NCI-H524 (cell line): ENCODE measurements at regions not wholly inside any gene's neighbourhood (a gene's known extent, or its start where the extent isn't known, plus 50 kb on each side); places are given as distances from the start of the nearest gene placed in this dataset.

Source experiments
- DNase-seq, 2 experiments: peaks; one replicate each; lab custom pipeline; 2025; lab: John Stamatoyannopoulos, UW

DNA sequence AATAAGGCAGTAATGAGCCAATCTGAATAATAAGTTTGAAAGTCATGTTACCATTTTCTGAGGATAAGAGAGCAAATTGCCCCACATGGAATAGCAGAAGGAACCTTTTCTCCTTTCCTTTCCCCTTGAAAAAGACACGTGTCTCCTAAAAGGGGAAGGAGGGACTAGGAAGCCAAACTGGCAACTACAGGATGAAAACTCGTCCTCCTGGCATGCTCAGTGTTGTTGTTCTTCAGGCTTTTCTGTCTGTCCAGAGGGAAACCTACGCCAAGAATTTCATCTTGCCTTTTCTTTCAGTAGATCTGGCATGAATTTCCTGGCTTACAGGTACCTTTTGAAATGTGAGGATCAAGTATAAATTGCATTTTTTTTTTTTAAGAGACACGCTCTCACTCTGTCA, 355.9 kb upstream of the TLE4 start:
- no peak for DNase-seq

DNA sequence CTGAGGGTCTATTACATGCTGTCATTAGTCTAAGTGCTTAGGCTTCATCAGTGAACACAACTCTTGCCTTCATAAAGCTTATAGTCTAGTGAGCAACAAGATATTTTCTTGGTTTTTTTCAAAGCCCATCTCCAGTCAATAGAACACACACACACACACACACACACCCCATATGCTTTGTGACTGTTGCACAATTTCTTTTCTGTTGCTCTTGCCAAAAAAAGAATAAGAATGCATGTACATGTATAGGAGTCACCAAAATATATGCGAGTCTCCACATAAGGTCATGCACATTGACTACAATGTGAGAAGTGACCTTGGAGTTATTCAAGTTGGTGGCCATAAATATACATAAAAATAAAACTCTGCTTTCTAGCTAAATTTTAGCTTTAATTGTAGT, 351.5 kb upstream of the TLE4 start:
- DNase-seq: no peak

DNA sequence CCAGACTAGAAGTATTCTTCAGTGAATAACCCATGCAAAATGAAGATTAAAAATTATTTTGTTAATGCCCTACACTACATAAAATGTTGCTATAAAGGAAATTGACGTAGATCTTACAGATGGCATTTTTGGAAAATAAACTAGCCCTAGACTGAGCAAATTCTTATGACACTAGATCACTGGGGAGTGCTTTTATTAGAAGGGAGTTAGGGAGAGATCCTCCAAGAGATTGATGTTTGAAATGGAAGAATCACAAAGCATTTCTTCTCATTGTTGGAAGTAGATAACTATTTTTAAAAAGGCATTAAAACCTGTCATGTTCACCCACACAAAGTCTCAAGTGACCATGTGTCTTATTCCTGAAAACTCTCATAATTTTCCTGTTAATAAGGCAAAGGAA, 351.1 kb upstream of the TLE4 start:
- no peak for DNase-seq

DNA sequence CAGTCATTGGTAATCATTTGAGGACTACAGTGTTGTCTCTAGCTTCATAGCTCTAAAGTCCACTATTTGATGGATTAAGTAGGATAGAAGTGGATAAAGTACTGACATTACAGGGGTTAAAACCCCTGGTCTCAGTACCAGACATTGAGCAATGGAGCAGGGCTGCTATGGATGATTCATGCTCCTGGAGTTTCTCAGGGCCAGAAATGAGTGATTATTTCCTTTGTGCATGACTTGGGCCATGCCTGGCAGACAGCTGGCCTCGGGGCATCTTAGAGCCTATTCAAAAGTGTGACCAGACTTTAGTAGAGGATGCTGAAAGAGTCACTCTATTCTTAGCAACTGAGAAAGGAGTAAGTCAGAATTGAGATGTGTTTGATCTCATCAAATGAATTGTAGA, 350.7 kb upstream of the TLE4 start:
- no peak for DNase-seq

DNA sequence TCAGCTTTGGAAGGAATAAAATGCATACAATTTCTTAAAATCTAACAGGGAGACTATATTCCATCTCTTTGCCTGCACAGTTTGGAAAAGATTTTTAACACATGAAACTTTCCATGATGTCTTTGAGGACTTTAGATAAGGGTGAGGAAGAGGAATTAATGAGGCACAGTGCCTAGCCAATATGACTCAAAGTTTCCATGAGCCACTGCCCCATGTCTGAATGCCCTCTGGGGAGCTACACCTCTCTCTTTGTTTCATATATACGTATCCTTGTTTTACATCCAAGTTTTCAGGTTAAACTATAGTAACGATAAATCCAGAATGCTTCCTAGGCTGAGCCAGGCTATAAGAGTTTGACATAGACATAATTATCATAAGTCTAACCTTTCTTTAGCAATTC, 349.3 kb upstream of the TLE4 start:
- no peak for DNase-seq

DNA sequence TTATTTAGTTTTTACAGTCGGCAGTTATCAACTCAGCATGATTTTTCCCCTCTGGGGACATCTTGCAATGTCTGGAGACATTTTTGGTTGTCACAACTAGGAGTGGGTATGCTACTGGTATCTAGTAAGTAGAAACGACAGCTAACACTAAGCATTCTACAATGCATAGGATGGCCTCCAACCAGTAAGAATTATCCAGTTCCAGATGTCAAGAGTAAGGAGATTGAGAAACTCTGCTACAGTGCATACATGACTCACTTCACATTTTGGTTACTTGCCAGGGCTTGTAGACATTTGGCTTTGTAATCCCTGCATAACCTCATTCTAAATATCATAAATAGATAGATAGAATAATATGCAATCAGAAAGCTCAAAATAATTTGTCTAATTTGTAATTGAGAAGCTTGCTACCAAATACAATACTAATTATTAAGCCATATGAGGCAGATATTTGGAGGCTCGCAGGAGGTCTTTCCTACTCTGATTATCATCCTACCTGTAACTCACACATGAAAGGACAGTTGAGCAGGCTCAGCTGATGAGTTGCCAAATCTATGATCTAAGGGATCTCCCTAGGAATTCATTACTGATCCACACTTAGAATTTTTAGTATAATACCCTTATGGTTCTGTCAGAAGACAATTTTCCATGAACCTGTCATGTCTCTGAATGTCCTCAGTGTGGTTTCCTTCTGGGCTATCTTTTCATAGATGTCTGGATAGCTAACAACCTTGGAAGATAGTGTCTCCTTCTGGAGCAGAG, 346.9 kb upstream of the TLE4 start:
- DNase-seq: no peak

DNA sequence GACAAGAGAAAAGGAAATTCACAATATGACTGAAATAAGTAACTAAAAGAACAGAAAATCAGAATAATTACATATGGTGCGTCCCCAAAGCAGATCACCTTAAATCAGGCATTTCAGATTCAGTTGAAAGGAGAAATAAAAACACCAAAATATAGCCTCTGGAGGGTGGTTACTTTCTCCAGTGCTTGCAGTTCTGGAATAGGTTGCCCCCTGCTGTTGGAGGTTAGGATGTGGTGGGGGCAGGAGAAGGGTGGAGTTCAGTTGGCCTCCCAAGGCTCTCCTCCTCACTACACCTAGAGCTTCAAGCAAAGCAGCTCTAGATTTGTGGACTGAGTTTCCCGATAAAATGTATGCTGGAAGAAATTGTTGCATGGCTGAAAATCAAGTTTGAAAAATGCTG, 338.2 kb upstream of the TLE4 start:
- DNase-seq: peak in 1 of 2 experiments; percentile 19

DNA sequence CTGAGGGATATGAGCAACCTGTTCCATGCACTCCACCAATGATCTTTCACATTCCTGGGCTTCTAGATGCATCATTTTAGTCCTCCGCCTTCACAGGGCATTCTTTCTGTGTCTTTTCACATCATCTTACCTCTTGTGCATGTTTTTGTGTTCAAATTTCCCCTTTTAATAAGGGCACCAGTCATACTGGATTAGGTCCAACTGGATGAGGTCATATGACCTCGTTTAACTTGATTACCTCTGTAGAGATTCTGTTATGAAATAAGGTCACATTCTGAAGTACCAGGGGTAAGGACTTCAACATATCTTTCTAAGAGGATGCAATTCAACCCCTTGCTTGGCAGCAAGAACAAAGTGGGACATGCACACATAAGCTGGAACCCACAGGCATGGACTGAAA, 335.3 kb upstream of the TLE4 start:
- DNase-seq: no peak

DNA sequence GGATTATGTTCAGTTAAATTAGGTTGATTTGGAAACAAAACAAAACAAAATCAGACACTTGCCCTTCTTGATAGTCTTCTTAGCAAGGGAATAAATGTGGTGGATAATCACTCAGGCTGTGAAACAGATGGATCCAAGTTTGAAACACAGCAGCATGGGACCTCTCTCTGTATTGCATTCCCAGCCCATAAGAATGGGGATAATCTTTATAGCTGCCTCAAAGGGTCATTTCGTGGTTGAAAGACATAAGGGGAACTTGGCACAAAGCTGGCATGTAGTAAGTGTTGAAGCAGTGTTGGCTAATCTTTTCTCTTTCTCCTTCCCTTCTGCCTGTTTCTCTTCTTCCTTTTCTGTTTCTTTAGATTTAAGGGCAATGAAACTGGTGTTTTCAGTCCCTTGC, 333.9 kb upstream of the TLE4 start:
- DNase-seq: peak in 1 of 2 experiments; percentile 5

DNA sequence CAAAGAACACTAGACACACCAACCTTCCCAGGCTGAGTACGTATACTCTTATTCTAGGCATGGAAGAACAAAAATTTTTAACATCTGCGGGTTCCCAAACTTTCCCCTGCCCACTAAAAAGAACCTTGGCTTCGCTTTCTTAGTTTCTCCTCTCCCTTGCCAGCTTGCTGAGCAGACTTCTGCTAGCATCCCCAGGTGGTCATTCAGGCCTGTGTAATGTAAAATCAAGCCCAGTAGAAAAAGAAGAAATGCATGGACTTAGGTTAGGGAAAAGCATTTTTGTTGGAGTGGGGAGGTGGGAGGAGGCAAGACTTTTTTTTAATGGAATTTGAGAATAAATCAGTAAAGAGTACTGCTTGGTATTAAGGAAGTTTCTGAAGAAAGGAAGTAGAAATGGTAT, 331.0 kb upstream of the TLE4 start:
- DNase-seq: no peak

DNA sequence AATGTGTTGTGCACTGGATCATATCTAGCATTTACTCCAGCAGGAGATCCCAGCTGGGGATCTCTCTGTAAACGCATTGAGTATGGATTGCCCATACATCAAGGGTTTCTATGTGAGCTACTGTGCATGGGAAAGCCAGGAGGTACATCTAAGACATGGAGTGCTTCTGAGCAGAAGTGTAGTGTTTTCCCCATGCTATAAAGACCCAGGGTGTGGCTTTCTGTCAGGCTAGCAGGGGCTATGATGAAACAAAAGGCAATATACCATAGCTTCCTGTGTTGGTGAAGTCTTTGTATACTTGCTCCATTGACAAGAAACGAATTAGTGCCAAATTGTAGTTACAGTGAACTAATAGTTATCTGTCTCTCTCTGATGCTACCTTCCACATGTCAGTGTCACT, 329.3 kb upstream of the TLE4 start:
- DNase-seq: no peak

DNA sequence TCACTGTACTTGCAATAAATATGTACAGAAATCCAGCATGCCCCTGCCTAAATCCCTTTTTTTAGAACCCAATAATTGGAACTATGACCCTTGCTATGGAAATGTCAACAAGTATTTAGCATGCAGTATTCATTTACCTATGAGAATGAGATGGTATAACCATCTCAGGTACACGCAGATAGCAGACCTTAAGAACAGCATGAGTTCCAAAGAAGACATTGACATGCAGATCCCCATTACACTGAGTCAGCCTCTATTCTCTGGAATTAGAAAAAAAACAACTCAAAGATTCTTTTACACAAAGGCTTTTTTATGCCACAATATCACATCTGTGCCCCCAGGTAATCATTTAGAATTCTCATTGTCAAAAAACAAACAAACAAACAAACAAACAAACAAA, 325.6 kb upstream of the TLE4 start:
- DNase-seq: no peak

DNA sequence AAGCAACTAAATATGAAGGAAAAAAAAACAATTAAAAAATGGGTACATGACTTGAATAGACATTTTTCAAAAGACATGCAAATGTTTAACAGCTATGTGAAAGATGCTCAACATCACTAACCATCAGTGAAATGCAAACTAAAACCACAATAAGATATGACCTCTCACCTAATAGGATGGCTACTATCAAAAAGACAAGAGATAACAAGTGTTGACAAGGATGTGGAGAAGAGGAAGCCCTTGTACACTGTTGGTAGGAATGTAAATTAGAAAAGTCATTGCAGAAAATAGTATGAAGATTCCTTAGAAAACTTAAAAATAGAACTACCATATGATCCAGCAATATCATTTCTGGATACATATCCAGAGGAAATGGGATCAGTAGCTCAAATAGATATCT, 324.7 kb upstream of the TLE4 start:
- DNase-seq: no peak

DNA sequence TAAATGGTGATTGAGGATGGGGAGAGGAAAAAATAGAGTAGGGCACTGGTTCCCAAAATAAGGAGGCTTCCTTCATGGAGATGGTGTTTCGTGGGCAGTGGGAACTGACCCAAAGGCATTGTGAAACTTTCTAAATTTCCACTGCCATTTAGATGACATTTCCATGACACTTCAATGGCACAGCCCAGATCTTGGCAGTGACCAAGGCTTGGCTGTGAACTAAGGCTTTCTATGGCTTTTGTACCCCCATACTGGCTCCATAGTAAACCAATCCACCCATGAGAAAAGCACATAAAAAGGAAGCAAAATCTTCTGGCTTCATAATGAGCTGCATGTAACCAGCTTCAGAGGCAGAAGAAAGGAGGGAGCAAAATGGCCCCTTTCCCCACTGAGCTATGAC, 321.0 kb upstream of the TLE4 start:
- no peak for DNase-seq

DNA sequence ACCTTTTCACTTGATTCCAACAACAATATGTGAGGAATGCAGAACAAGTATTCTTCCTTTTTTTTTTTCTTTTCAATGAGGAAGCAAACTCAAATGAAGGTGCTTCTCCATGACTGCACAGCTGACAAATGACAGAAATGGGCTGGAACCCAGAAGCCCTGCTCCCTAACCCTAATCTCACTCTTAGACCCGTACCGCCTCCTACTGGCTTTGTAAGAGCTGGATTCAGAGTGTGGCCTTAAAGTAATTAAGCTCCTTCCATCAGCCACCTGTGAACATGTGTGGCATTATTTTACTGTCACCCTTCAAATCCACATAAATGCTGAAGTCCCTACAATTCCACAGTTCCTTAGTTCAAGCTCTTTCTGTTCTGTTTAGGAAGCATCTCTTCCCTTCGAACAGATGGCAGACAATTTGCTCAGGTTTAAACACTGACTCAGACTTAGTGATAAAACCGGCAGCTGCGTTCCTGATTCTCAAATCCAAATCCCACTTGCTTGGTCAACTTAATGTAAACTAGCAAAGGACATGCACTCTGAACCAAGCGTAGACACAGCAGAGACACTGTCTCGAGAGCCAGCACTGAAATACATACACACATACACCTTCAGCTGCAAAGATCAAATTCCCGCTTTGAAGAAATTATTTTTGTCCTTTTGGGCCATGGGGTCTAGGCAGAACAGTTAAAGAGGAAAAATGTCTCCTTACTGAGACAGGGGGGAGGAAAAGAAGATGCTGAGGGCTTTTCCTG, 316.7 kb upstream of the TLE4 start:
- DNase-seq: peak; percentile 48 to 80

DNA sequence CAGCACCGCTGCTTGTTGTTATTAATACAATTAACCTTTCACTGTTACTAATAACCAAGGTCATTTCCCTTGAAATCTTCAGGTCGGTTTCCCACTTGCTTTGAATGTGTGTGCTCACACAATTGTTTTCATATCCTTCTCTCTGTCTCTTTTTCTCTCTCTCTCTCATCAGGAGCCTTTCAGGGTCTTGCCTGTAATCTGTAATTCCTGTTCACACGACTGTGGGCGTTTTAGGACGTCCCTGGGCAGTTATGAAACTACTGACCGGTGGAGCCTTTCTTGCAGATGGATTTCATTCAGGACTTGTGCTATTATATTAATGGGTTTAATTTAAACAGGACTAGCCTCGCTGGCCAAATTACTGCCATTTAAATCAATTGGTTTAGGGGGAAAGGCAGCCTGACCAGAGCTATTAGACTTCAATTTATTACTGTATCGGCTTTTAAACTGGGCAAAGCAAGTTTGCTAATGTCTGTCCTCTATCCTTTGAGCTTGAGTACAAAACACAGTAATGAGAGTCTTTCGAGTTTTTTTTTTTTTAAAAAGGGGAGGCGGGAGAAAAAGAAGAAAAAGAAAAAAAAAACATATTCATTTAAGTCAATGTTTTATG, 316.0 kb upstream of the TLE4 start:
- DNase-seq: peak in 1 of 2 experiments; percentile 9

DNA sequence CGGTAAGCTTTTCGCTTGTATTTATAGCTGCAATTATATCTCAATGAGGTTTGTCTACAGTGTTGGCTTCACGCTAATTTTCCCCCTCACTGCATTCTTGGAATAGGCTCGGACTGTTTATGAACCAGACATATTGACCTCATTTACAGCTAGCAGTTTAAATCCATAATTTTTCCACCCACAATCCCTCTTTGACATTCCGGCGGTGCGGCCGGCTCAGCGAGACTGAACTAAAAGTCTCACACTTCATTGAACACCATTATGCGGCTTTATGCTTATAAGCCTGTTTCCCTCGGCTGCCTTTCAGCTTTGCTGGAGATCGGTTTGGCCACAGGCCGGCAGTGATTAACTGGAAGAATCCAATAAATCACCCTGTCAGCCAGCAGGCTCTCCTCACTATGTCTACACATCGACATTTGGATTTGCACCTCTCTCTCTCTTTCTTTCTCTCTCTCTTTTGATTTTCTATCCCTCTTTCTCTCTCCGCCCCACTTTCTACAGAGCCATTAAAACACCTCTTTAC, 315.0 kb upstream of the TLE4 start:
- DNase-seq: peak in 1 of 2 experiments; percentile 55

DNA sequence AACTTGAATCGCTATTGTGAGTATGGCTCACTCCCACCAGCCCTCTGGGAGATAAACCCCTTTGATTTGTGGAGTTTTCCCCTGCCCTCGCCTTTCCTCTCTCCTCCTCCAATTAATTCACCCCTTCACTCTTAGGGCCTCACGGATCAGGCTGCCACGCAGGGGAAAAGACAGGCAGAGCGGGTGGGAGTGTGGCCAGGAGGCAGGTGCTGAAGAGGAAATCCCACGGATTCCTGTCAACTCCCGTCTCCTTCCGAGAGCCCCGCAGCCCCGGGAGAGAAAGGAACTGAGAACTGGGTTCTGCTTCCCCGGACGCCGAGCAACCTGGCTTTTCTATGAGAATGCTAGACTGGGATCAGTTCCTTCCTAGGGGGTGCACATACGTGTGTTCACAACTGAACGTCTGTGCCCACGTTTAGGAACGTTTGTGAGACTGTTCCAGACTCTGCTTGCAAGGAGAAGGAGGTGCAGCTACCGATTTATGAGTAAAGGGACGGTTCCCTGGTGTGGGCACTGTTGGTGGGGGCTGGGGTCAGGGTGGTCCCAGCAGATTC, 314.5 kb upstream of the TLE4 start:
- DNase-seq: no peak

DNA sequence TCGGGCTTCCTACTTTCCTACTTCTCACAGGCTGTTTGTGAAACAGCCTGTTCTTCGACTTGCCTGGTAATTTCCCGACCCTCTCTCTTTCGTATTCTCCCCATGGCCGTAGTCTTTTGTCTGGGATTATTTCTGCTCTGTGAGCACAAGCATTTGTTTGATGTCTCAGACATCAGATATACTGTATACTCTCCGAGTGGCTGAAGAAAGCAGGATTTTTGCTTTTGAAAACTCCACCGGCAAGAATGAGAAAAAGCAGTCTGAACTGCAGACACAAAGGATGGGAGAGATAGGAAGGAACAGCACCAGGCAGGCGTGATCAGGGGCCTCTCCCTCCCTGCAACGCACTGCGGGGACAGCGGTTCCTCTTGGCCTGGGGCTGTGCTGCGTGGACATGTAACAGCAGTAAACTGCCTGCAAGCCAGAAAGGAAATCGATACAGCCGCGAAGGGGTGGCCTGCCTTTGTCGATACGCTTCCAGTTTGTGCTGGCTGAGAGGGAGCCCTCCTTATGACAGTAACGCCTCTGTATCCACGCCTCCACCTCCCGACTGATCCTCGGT, 313.9 kb upstream of the TLE4 start:
- DNase-seq: no peak

DNA sequence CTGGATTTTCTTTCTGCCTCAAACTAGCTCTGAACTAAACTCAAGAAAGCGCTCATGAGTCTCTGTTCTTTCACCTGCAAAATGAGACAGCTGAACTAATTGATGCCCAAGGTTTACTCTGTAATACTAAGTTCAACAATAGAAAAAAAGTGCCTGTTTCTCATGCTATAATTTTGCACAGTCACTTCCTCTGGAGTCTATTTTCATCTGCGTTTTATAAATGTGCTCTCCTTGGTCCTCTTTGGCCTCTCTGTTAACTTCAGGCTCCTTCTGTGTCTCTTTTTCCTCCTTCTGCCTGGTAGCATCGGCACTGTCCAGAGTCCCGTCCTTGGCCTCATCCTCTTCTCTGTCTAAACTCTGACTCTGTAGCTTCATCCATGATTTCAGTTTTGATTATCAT, 311.9 kb upstream of the TLE4 start:
- no peak for DNase-seq

DNA sequence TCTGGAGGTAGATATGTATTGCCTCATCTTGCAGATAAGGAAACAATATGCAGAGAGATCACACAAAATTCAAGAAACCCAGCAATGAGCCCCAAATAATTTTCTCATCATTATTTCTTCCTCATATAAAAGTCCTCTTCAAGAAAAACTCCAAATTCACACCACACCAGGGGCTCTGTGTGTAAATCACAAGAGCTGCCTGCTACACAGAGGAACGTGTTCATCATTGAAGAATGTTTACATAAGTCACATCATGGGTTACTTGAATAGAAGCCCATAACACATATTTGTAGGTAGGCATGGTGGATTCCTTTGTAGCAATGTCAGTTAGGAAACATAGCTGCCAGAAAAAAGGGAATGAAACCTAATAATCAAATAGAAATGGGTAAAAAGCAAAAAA, 308.1 kb upstream of the TLE4 start:
- DNase-seq: no peak

DNA sequence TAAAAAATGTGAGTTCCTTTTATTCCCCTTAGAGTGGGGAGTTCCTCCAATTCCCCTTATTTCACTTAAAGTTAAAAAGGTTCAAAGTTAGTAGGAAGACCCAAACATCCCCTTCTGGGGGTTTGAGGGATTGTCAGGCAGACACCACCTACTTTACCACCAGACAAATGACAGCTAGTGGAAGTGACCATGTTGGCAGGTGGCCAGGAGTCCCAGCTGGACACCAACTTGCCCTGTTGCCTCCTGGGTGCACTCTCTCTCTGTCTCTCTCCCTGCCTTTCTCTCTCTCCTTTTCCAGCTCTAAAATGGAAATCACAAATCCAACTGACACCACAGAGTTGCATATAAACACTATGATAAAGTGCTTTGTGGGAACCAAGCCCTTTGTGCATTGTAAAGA, 307.7 kb upstream of the TLE4 start:
- DNase-seq: no peak
